ENCODE measurements at regions not wholly inside any gene's neighbourhood (a gene's known extent, or its start where the extent isn't known, plus 50 kb on each side); places are given as distances from the start of the nearest gene placed in this dataset.

- H3K27me3 ChIP-seq (ENCODE audit: insufficient read depth, low read depth, severe bottlenecking) = no peaks in the 10 kb centered on the region
- H3K27ac ChIP-seq = no peak overlapping the region
- no peak overlapping the region for H3K4me3 ChIP-seq (ENCODE audit: low read depth, low read length)
- no peaks in the 10 kb centered on the region for H3K9me3 ChIP-seq (ENCODE audit: severe bottlenecking)
- TF ChIP-seq CTCF (IDR thresholded peaks at IDR 0.05; ENCODE audit: low read depth, low read length) = no peak
- DNase-seq = no peak
- no peaks in the 10 kb centered on the region for H3K36me3 ChIP-seq
Measured at GRCh38 chr6:151186804-151187330, 52.9 kb upstream of the AKAP12 start.

All from WERI-Rb-1 (cell line).